ENCODE measurements at regions not wholly inside any gene's neighbourhood (a gene's known extent, or its start where the extent isn't known, plus 50 kb on each side); places are given as distances from the start of the nearest gene placed in this dataset.

DNA sequence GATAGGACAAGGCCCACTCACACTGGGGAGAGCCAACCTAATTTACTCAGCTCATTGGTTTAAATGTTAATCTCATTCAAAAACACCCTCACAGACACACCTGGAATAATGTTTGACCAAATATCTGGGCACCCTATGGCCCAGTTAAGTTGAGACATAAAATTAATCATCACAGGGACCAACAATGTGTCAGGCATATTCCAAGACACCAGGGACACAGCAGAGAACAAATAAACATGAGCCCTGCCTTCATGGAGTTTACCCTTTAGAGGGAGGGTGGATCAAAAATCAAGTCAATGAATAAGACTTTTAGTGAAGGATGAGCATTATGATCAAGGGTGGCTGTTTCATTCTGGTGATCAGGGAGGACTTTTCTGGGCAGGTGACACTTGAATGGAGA is 98.7 kb upstream of the CHD6 start:
- no peak for TF ChIP-seq ZNF384 (IDR thresholded peaks at IDR 0.05)
- TF ChIP-seq BHLHE40 (IDR thresholded peaks at IDR 0.05; ENCODE audit: borderline replicate concordance): no peak
- no peak for TF ChIP-seq FOXA1 (IDR thresholded peaks at IDR 0.05)
- no peak for TF ChIP-seq FOXM1 (IDR thresholded peaks at IDR 0.05; ENCODE audit: borderline replicate concordance)
- TF ChIP-seq HDGF (IDR thresholded peaks at IDR 0.05; ENCODE audit: borderline replicate concordance): no peak
- no peak for TF ChIP-seq ARNT (IDR thresholded peaks at IDR 0.05)
- TF ChIP-seq TARDBP (IDR thresholded peaks at IDR 0.05): no peak
- TF ChIP-seq NFRKB (IDR thresholded peaks at IDR 0.05): no peak
